Gastrocnemius medialis (tissue), 4 donors: ENCODE measurements at regions not wholly inside any gene's neighbourhood (a gene's known extent, or its start where the extent isn't known, plus 50 kb on each side); places are given as distances from the start of the nearest gene placed in this dataset.

Experiments
- ATAC-seq, 2 donors: fragments of 150-250 bp; one replicate each; pipeline ENCODE4 v1.9.1; 2016
- DNase-seq, 2 donors: peaks; one replicate each; pipeline ENCODE4 v3.0.0-alpha.2; 2019
- H3K27ac ChIP-seq, 4 donors: fragments of 200-600 bp; sonication (generic); 1 replicate in 1 of 4; 2 replicates in 3 of 4; pipeline ENCODE4 v1.5.1; 2016 to 2018; ENCODE audit warnings: mild to moderate bottlenecking in 2 of 4, moderate library complexity in 1 of 4
- H3K27me3 ChIP-seq, 3 donors: fragments of 200-600 bp; sonication (generic) in 2 of 3; 1 replicate in 1 of 3; 2 replicates in 2 of 3; pipeline versions ENCODE4 v1.5.1 to v1.6.0; 2016 to 2019; ENCODE audit warnings: mild to moderate bottlenecking in 1 of 3, moderate library complexity in 1 of 3
- H3K36me3 ChIP-seq, 2 donors: fragments of 200-600 bp; sonication (generic) in 1 of 2; one replicate each; pipeline ENCODE4 v1.5.1; 2017 to 2018
- H3K4me1 ChIP-seq, 2 donors: fragments of 200-600 bp; sonication (generic) in 1 of 2; one replicate each; pipeline ENCODE4 v1.5.1; 2016 to 2017; ENCODE audit warnings: mild to moderate bottlenecking in 2 of 2
- H3K4me3 ChIP-seq, 4 donors: fragments of 200-600 bp; sonication (generic) in 3 of 4; 1 replicate in 1 of 4; 2 replicates in 3 of 4; pipeline ENCODE4 v1.5.1; 2016 to 2019; ENCODE audit warnings: mild to moderate bottlenecking in 2 of 4
- H3K9me3 ChIP-seq, 3 donors: fragments of 200-600 bp; sonication (generic) in 2 of 3; 1 replicate in 1 of 3; 2 replicates in 2 of 3; pipeline ENCODE4 v1.5.1; 2016 to 2019
- CTCF ChIP-seq, 5 experiments: fragments of 450-650 bp in 3 of 5; fragments of 200-600 bp in 2 of 5; sonication (generic) in 2 of 5; IDR thresholded peaks in 4 of 5; conservative IDR thresholded peaks in 1 of 5; 1 replicate in 4 of 5; 2 replicates in 1 of 5; pipeline ENCODE4 v1.5.1; 2016 to 2019; ENCODE audit warnings: antibody characterized with exemption in 5 of 5, mild to moderate bottlenecking in 3 of 5, moderate library complexity in 3 of 5
- POLR2A ChIP-seq, 2 donors: fragments of 450-650 bp; IDR thresholded peaks; one replicate each; pipeline ENCODE4 v1.6.1; 2017; ENCODE audit warnings: antibody characterized with exemption in 2 of 2, mild to moderate bottlenecking in 2 of 2, moderate library complexity in 2 of 2
- in situ Hi-C, 4 donors: fragments of 200-750 bp; cut with MboI; loops; one replicate each; pipeline versions ENCODE4 v1.15.0 to v1.8.0; 2017; ENCODE audit warnings: low sequenced_read_pairs in 4 of 4
- intact Hi-C: fragments of 100-400 bp; cut with DNase I; formaldehyde crosslinking; loops from one replicate; pipeline ENCODE4 v1.15.1; 2023; ENCODE audit warnings: low total_unique reads

DNA sequence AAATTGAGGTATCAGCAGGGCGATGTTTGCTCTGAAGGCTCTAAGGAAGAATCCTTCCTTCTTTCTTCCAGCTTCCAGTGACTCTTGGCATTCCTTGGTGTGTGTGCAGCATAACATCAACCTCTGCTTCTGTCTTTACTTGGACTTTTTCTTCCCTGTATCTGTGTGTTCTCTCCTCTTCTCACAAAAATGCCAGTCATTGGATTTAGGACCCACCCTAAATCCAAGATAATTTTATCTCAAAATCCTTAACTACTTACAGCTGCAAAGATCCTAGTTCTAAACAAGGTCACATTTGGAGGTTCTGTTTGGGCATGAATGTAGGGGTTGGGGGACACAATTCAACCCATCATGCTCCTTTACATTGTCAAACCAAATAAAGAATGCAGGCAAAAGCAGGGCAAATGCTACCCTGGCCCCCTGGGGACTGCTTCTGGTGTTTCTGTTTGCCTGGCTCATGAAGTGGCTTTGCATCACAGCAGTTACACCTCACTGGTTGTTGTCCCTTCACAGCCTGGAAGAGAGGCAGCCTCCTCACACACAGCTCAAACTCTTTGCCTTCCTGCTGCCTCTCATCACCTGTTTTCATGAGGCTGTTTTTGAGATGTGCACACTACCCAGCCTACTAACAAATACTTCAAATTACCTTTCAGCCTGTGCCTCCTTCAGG, 64.8 kb upstream of the PLCXD3 start:
- Histone ChIP-seq H3K27ac (no peak overlapping the region), H3K9me3 (no peaks in the 10 kb centered on the region), H3K36me3 (no peaks in the 10 kb centered on the region), H3K4me3 (no peak overlapping the region), H3K4me1 (no peaks in the 10 kb centered on the region), H3K27me3 (no peaks in the 10 kb centered on the region)
- in situ Hi-C loops, result no loop called here
- no peak for ATAC-seq
- TF ChIP-seq POLR2A (IDR thresholded peaks at IDR 0.05) (no peak), CTCF (IDR thresholded peaks at IDR 0.05 in 4 of 5, conservative IDR thresholded peaks at IDR 0.05 in 1 of 5) (no peak)
- DNase-seq, result no peak
- intact Hi-C loops, result no loop called here

DNA sequence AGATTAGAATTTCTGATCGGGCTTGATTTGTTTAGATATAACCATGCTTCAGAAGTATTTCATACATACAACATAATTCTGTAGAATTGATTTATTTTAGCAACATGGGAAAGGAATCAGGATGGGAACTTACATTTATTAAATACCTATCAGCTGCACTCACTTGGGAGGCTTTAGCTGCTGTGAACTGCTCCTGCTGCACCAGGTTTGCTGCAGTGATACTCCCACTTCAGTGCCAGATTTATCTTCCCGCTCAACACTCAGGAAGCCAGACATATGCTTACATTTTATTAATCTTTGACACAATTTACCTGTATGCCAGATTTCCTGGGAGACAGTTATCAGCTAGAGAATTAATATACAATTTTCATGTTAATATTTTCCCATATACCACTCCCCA, 64.0 kb upstream of the PLCXD3 start:
- Histone ChIP-seq H3K36me3 (no peaks in the 10 kb centered on the region), H3K27me3 (no peaks in the 10 kb centered on the region), H3K9me3 (no peaks in the 10 kb centered on the region), H3K4me1 (no peaks in the 10 kb centered on the region), H3K27ac (no peak overlapping the region), H3K4me3 (no peak overlapping the region)
- in situ Hi-C loops (no loop called here), intact Hi-C loops (no loop called here)
- DNase-seq (no peak), ATAC-seq (no peak)
- no peak for TF ChIP-seq POLR2A (IDR thresholded peaks at IDR 0.05)
- TF ChIP-seq CTCF (IDR thresholded peaks at IDR 0.05 in 4 of 5, conservative IDR thresholded peaks at IDR 0.05 in 1 of 5), result no peak
